HFF-Myc (cell line): ENCODE measurements at regions not wholly inside any gene's neighbourhood (a gene's known extent, or its start where the extent isn't known, plus 50 kb on each side); places are given as distances from the start of the nearest gene placed in this dataset.

ENCODE experiments used
- DNase-seq: peaks from one replicate; pipeline ENCODE4 v3.0.0-alpha.2; 2011; ENCODE audit warnings: low read depth; ENCODE audit errors: extremely low read depth
- H3K4me3 ChIP-seq: replicated peaks from 2 replicates; pipeline ENCODE4 v1.5.1; 2011; ENCODE audit warnings: low read depth, mild to moderate bottlenecking, control low read depth, low read length
- TF ChIP-seq, protein P1 (sequence below): IDR thresholded peaks from 2 replicates; pipeline ENCODE4 v1.5.1; 2012; ENCODE audit warnings: mild to moderate bottlenecking, low read depth, low read length, control low read depth; ENCODE audit errors: missing control alignments

- no peak for DNase-seq
- TF ChIP-seq, protein P1, sequence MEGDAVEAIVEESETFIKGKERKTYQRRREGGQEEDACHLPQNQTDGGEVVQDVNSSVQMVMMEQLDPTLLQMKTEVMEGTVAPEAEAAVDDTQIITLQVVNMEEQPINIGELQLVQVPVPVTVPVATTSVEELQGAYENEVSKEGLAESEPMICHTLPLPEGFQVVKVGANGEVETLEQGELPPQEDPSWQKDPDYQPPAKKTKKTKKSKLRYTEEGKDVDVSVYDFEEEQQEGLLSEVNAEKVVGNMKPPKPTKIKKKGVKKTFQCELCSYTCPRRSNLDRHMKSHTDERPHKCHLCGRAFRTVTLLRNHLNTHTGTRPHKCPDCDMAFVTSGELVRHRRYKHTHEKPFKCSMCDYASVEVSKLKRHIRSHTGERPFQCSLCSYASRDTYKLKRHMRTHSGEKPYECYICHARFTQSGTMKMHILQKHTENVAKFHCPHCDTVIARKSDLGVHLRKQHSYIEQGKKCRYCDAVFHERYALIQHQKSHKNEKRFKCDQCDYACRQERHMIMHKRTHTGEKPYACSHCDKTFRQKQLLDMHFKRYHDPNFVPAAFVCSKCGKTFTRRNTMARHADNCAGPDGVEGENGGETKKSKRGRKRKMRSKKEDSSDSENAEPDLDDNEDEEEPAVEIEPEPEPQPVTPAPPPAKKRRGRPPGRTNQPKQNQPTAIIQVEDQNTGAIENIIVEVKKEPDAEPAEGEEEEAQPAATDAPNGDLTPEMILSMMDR: no peak
- no peak overlapping the region for H3K4me3 ChIP-seq
These were observed 695.6 kb downstream of the USP25 start for GRCh38 chr21:16425376-16425775.

DNA sequence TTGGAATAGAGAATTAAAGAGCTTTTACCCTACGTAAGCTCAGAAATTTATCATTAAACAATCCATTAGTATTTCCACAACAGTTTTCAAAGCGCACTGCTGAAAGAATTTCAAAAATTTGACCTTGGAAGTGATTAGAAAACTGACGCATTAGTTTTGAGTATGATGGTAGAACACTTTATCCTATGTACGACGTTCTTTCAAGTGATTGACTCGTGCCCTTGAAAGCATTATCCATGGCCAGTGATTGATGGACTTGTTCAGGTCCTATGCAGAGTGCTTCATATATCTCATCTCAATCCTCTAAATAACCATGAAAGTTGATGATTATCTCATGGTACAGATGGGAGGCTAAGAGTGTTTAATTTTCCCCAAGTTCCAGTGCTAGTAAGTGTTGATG is 697.2 kb downstream of the USP25 start:
- DNase-seq: no peak
- TF ChIP-seq, protein P1: no peak
- no peak overlapping the region for H3K4me3 ChIP-seq

GRCh38 chr21:16427587-16428087 is 697.9 kb downstream of the USP25 start:
- H3K4me3 ChIP-seq: no peak overlapping the region
- DNase-seq: no peak
- TF ChIP-seq, protein P1: no peak

DNA sequence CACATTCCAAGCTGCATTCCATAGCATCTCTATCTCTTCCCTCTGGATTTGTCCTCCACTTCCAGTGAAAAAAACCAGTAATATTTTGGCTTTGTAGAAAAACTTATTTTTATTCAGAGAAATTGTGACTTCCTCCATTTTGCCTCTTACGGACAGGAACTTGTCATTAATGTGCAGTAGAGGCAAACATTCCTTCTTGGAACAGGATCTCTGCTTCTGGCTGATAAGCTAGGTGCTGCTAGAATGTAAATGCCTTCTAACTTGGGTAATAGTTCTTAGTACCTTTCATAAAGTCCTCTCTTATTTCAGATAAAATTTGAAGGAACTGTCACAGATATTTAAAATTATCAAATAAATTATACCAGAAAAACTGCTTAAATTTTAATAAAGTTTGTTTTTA is 707.8 kb downstream of the USP25 start:
- no peak for DNase-seq
- no peak overlapping the region for H3K4me3 ChIP-seq
- TF ChIP-seq, protein P1: no peak

DNA sequence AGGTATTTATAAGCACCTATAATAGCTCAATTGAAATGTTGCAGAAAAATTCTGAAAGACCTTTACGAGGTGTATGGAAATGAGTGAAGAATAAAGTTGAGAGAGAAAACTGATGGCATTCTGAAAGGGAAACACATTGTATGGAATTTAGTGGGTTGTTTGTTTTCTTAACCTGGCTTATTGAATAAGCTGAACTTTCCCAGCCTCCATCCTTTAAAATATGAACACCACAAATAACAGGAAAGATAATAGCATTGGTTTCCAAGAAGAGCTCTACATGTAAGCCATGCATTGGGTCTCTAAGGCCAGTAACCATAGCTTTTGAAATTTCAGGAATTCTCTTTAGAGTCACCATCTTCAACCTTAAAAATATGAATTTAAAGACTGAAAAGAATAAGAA is 709.0 kb downstream of the USP25 start:
- H3K4me3 ChIP-seq: no peak overlapping the region
- no peak for DNase-seq
- TF ChIP-seq, protein P1: no peak

DNA sequence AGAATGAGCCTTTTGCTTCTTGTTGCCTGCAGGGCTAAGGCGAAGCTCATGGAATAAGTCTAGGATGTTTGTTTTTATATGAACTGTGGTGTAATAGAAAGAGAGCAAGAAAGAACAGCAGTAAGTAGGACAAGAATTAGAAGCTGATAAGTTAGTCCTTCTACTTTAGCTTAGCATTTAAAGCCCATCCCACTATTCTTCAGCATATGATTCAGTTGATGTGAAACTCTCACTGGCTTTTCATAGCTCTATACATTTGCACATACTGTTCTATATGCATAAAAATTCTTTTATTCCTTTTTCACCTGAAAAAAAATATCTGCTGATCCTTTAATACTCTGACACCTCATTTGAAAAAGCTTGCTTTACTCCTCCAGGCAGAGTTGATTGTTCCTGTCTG is 712.0 kb downstream of the USP25 start:
- TF ChIP-seq, protein P1: no peak
- DNase-seq: no peak
- H3K4me3 ChIP-seq: no peak overlapping the region

GRCh38 chr21:16454399-16454798 is 724.6 kb downstream of the USP25 start:
- no peak for DNase-seq
- TF ChIP-seq, protein P1: no peak
- H3K4me3 ChIP-seq: no peak overlapping the region
